Liver (tissue), 7 donors: ENCODE measurements at regions not wholly inside any gene's neighbourhood (a gene's known extent, or its start where the extent isn't known, plus 50 kb on each side); places are given as distances from the start of the nearest gene placed in this dataset.

ENCODE experiments used
- DNase-seq: peaks from one replicate; pipeline ENCODE4 v3.0.0-alpha.2; 2017; ENCODE audit warnings: low spot score
- H3K27ac ChIP-seq, 2 donors: one replicate each; pipeline ENCODE4 v1.7.0; 2013; ENCODE audit warnings: inconsistent platforms in 2 of 2, low read length in 2 of 2, control low read depth in 1 of 2, low read depth in 1 of 2, mild to moderate bottlenecking in 1 of 2
- H3K27me3 ChIP-seq, 4 donors: one replicate each; pipeline versions ENCODE4 v1.6.1 to v1.7.0; 2013; ENCODE audit warnings: low read length in 3 of 4, inconsistent platforms in 1 of 4, mild to moderate bottlenecking in 1 of 4, moderate library complexity in 1 of 4; ENCODE audit not compliant: control insufficient read depth in 4 of 4, insufficient read depth in 4 of 4
- H3K36me3 ChIP-seq, 4 donors: one replicate each; pipeline versions ENCODE4 v1.6.1 to v1.7.0; 2013; ENCODE audit warnings: low read length in 3 of 4, mild to moderate bottlenecking in 3 of 4, low read depth in 1 of 4, moderate library complexity in 1 of 4; ENCODE audit not compliant: control insufficient read depth in 4 of 4, insufficient read depth in 3 of 4
- H3K4me1 ChIP-seq, 4 donors: one replicate each; pipeline versions ENCODE4 v1.6.1 to v1.7.0; 2013; ENCODE audit warnings: low read length in 3 of 4, mild to moderate bottlenecking in 3 of 4, moderate library complexity in 1 of 4; ENCODE audit not compliant: control insufficient read depth in 4 of 4, insufficient read depth in 4 of 4
- H3K4me3 ChIP-seq, 3 donors: one replicate each; pipeline versions ENCODE4 v1.6.1 to v1.7.0; 2013; ENCODE audit warnings: low read length in 3 of 3, control low read depth in 1 of 3, low read depth in 1 of 3, mild to moderate bottlenecking in 1 of 3
- H3K9ac ChIP-seq, 2 donors: one replicate each; pipeline ENCODE4 v1.7.0; 2013; ENCODE audit warnings: low read length in 2 of 2, mild to moderate bottlenecking in 2 of 2, moderate library complexity in 2 of 2, control low read depth in 1 of 2, low read depth in 1 of 2
- H3K9me3 ChIP-seq, 4 donors: one replicate each; pipeline versions ENCODE4 v1.6.1 to v1.7.0; 2013; ENCODE audit warnings: low read length in 3 of 4; ENCODE audit not compliant: control insufficient read depth in 4 of 4
- ATF3 ChIP-seq: IDR thresholded peaks from 2 replicates; pipeline ENCODE4 v1.6.1; 2016; ENCODE audit warnings: antibody characterized with exemption
- FOXA1 ChIP-seq: IDR thresholded peaks from 2 replicates; pipeline ENCODE4 v1.6.1; 2016; ENCODE audit warnings: antibody characterized with exemption
- FOXA2 ChIP-seq: IDR thresholded peaks from 2 replicates; pipeline ENCODE4 v1.6.1; 2016; ENCODE audit warnings: antibody characterized with exemption
- HNF4A ChIP-seq, 2 donors: conservative IDR thresholded peaks; 2 replicates each; pipeline ENCODE4 v1.6.1; 2016; ENCODE audit warnings: antibody characterized with exemption in 2 of 2, mild to moderate bottlenecking in 2 of 2
- HNF4G ChIP-seq: IDR thresholded peaks from 2 replicates; pipeline ENCODE4 v1.6.1; 2016; ENCODE audit warnings: antibody characterized with exemption
- JUND ChIP-seq, 2 donors: IDR thresholded peaks; 2 replicates each; pipeline ENCODE4 v1.6.1; 2016; ENCODE audit warnings: antibody characterized with exemption in 2 of 2
- MAX ChIP-seq: IDR thresholded peaks from 2 replicates; pipeline ENCODE4 v1.6.1; 2016; ENCODE audit warnings: antibody characterized with exemption
- NR2F2 ChIP-seq: IDR thresholded peaks from 2 replicates; pipeline ENCODE4 v1.6.1; 2016; ENCODE audit warnings: antibody characterized with exemption
- RAD21 ChIP-seq, 2 donors: IDR thresholded peaks; 2 replicates each; pipeline ENCODE4 v1.6.1; 2016; ENCODE audit warnings: antibody characterized with exemption in 2 of 2, mild to moderate bottlenecking in 2 of 2
- REST ChIP-seq: IDR thresholded peaks from 2 replicates; pipeline ENCODE4 v1.6.1; 2016; ENCODE audit warnings: antibody characterized with exemption, mild to moderate bottlenecking
- RXRA ChIP-seq, 2 donors: IDR thresholded peaks; 2 replicates each; pipeline ENCODE4 v1.6.1; 2017 to 2018; ENCODE audit warnings: antibody characterized with exemption in 2 of 2, mild to moderate bottlenecking in 1 of 2
- TAF1 ChIP-seq: conservative IDR thresholded peaks from 2 replicates; pipeline ENCODE4 v1.6.1; 2016; ENCODE audit warnings: antibody characterized with exemption, mild to moderate bottlenecking
- ZBTB33 ChIP-seq: IDR thresholded peaks from 2 replicates; pipeline ENCODE4 v1.6.1; 2016; ENCODE audit warnings: antibody characterized with exemption
- WGBS: extraction: QIAGEN DNeasy Blood & Tissue Kit; methylation state at CpG from one replicate; pipeline ENCODE4 v1.1.7; 2013; 5-methylcytosine and 5-hydroxymethylcytosine counted together
- donor health status: healthy.
- donor health status: healthy.
- donor health status: healthy.
- donor health status: healthy.

GRCh38 chr7:47636433-47637175 lies 54.7 kb upstream of the TNS3 start:
- no peak for DNase-seq
- no peak overlapping the region for H3K27ac ChIP-seq
- 79% methylated on average over 20 of the region's 20 CpGs for WGBS

GRCh38 chr7:47636081-47636432 lies 54.1 kb upstream of the TNS3 start:
- 59% methylated on average over 4 of the region's 4 CpGs for WGBS
- Histone ChIP-seq H3K36me3 (no peaks in the 10 kb centered on the region), H3K4me3 (no peak overlapping the region), H3K9ac (no peak overlapping the region), H3K9me3 (no peaks in the 10 kb centered on the region), H3K4me1 (peaks cover 0 to 14% (median 7%) of the 10 kb centered on the region in 4 donors), H3K27ac (no peak overlapping the region), H3K27me3 (no peaks in the 10 kb centered on the region)
- DNase-seq = no peak
- TF ChIP-seq FOXA2 (no peak), MAX (no peak), HNF4G (no peak), TAF1 (no peak), FOXA1 (no peak), NR2F2 (no peak), RXRA (IDR thresholded peaks at IDR 0.05) (no peak), RAD21 (IDR thresholded peaks at IDR 0.05) (no peak)

More at GRCh38 chr7:47636433-47637175, 54.7 kb upstream of the TNS3 start:
- TF ChIP-seq JUND (IDR thresholded peaks at IDR 0.05) (no peak), NR2F2 (peak; percentile 50), ATF3 (no peak), FOXA2 (no peak)
- H3K27me3 ChIP-seq = no peaks in the 10 kb centered on the region
- no peak overlapping the region for H3K9ac ChIP-seq
- no peak overlapping the region for H3K4me3 ChIP-seq
- H3K36me3 ChIP-seq = no peaks in the 10 kb centered on the region
- H3K4me1 ChIP-seq = peaks cover 0 to 14% (median 7%) of the 10 kb centered on the region in 4 donors
- H3K9me3 ChIP-seq = no peaks in the 10 kb centered on the region

- Histone ChIP-seq H3K9me3 (no peaks in the 10 kb centered on the region), H3K4me1 (peaks cover 0 to 14% (median 7%) of the 10 kb centered on the region in 4 donors), H3K9ac (no peak overlapping the region), H3K36me3 (no peaks in the 10 kb centered on the region), H3K4me3 (peak overlapping the region in 1 of 3 donors; percentile 21), H3K27ac (no peak overlapping the region), H3K27me3 (no peaks in the 10 kb centered on the region)
- 45% methylated on average over 25 of the region's 25 CpGs for WGBS
- no peak for DNase-seq
- TF ChIP-seq RXRA (IDR thresholded peaks at IDR 0.05) (peak in 1 of 2 donors; percentile 11), ZBTB33 (no peak), REST (no peak), RAD21 (IDR thresholded peaks at IDR 0.05) (peak; percentile 42 to 59), HNF4A (conservative IDR thresholded peaks at IDR 0.05) (no peak)
These were observed 53.5 kb upstream of the TNS3 start for GRCh38 chr7:47635091-47636080.
